ENCODE measurements at regions not wholly inside any gene's neighbourhood (a gene's known extent, or its start where the extent isn't known, plus 50 kb on each side); places are given as distances from the start of the nearest gene placed in this dataset.

DNA sequence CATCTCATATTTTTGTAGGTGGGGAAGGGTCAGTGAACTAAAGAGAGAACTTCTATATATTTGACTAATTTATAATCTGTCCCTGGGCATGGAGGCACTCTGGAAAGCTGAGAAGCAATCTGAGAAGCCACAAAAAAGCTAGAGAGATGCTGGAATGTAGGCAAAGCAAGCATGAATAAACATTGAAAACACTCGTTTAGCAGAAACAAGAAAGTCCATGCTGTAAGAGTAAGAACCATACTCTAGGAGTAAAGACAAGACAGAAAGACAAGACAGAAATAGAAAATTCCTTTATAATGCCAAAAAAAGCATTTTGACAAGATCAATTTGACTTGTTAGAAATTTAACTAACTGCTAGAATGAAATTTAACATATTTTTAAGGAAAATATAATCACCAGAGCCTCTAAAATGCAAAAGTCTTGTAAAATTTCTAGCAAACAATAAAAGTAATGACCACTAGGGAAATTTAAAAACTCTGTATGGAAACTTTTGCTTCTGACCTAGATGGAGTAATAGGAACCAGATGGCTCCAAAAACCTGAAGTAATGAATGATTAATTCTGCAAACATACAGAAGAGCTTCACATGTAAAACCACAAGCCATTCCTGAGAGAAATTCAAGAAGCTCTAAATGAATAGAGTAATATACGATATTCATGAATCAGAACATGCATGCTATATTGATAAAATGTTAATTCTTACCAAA, 625.7 kb upstream of the PTCHD4 start:
- DNase-seq (ENCODE audit: low spot score in 2 of 2), result no peak
- intact Hi-C loops (cut with DNase I; ENCODE audit: low total_unique reads), result no loop called here
- no peaks in the 10 kb centered on the region for H3K9me3 ChIP-seq
- no peak overlapping the region for H3K27ac ChIP-seq
- H3K4me3 ChIP-seq, result no peak overlapping the region
- H3K36me3 ChIP-seq, result no peaks in the 10 kb centered on the region
- H3K27me3 ChIP-seq, result no peaks in the 10 kb centered on the region
- TF ChIP-seq POLR2AphosphoS5 (IDR thresholded peaks at IDR 0.05), result no peak
- TF ChIP-seq, protein P1, sequence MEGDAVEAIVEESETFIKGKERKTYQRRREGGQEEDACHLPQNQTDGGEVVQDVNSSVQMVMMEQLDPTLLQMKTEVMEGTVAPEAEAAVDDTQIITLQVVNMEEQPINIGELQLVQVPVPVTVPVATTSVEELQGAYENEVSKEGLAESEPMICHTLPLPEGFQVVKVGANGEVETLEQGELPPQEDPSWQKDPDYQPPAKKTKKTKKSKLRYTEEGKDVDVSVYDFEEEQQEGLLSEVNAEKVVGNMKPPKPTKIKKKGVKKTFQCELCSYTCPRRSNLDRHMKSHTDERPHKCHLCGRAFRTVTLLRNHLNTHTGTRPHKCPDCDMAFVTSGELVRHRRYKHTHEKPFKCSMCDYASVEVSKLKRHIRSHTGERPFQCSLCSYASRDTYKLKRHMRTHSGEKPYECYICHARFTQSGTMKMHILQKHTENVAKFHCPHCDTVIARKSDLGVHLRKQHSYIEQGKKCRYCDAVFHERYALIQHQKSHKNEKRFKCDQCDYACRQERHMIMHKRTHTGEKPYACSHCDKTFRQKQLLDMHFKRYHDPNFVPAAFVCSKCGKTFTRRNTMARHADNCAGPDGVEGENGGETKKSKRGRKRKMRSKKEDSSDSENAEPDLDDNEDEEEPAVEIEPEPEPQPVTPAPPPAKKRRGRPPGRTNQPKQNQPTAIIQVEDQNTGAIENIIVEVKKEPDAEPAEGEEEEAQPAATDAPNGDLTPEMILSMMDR (IDR thresholded peaks at IDR 0.05), result no peak
- TF ChIP-seq POLR2A (IDR thresholded peaks at IDR 0.05), result no peak
- H3K4me1 ChIP-seq, result no peaks in the 10 kb centered on the region

DNA sequence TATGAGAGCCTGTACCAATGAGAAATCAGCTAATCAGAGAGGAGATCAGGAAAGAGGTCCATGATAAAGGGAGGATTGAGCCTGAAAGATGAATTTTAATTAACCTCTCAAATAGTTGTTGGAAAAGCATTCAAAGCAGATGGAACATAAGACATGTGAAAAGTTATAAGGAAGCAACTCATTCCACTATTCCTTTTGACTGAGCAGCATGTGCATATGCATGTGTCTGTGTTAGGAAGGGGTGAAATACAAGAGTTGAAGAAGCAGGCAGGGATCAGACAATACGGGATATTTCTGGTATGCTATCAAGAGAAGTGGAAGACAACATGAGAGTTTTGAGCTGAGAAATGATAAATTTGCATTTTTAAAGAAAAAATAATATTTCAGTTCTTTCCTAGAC, 624.8 kb upstream of the PTCHD4 start:
- intact Hi-C loops (cut with DNase I; ENCODE audit: low total_unique reads), result no loop called here
- no peaks in the 10 kb centered on the region for H3K27me3 ChIP-seq
- H3K9me3 ChIP-seq, result no peaks in the 10 kb centered on the region
- H3K36me3 ChIP-seq, result no peaks in the 10 kb centered on the region
- no peak for TF ChIP-seq POLR2A (IDR thresholded peaks at IDR 0.05)
- no peak for TF ChIP-seq POLR2AphosphoS5 (IDR thresholded peaks at IDR 0.05)
- TF ChIP-seq, protein P1 (IDR thresholded peaks at IDR 0.05), result no peak
- H3K27ac ChIP-seq, result no peak overlapping the region
- H3K4me3 ChIP-seq, result no peak overlapping the region
- H3K4me1 ChIP-seq, result no peaks in the 10 kb centered on the region
- DNase-seq (ENCODE audit: low spot score in 2 of 2), result no peak

DNA sequence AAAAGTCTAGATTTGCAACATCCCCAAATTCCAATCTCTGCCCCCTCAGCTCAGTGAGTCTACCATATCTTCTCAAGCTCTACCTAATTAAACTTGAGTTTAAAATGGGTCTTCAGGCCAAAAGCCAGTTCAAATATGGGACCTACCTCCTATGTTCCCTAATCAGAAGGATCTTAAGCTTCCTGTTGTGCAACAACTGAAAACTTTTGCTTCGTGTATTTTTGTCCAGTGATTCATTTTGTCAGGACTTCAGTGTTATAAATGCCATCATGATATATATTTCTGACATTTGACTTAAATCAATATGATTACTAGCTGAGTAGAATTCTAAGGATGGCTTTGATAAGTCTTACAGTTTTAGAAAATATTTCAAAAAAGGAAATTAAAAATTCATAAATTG, 622.6 kb upstream of the PTCHD4 start:
- TF ChIP-seq POLR2A (IDR thresholded peaks at IDR 0.05), result no peak
- TF ChIP-seq, protein P1 (IDR thresholded peaks at IDR 0.05), result no peak
- no peak for TF ChIP-seq POLR2AphosphoS5 (IDR thresholded peaks at IDR 0.05)
- intact Hi-C loops (cut with DNase I; ENCODE audit: low total_unique reads), result no loop called here
- Histone ChIP-seq H3K27ac (no peak overlapping the region), H3K36me3 (no peaks in the 10 kb centered on the region), H3K9me3 (no peaks in the 10 kb centered on the region), H3K4me1 (no peaks in the 10 kb centered on the region), H3K4me3 (no peak overlapping the region), H3K27me3 (no peaks in the 10 kb centered on the region)
- no peak for DNase-seq (ENCODE audit: low spot score in 2 of 2)

DNA sequence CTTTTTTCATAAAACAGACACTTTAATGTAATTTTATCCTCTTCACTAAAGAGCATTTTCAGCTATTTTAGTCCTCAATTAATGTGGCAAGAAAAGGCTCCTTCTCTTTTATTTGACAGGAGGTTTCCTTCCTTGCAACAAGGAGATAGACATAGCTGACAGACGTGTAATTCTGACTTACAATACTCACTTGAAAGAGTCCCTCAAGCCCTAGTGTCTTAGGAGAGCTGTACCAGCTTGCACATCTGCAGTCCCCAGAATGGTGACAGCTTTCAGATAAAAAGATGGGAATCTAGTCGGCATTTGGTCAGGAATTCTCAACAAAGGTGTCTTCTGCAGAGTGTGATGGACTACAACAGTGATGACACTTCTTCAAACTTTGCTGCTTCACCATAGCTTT, 603.7 kb upstream of the PTCHD4 start:
- peaks cover 0 to 5% of the 10 kb centered on the region in 2 donors for H3K9me3 ChIP-seq
- H3K4me3 ChIP-seq, result no peak overlapping the region
- no peaks in the 10 kb centered on the region for H3K27me3 ChIP-seq
- no peak overlapping the region for H3K27ac ChIP-seq
- DNase-seq (ENCODE audit: low spot score in 2 of 2), result no peak
- no peak for TF ChIP-seq POLR2A (IDR thresholded peaks at IDR 0.05)
- no peak for TF ChIP-seq POLR2AphosphoS5 (IDR thresholded peaks at IDR 0.05)
- TF ChIP-seq, protein P1 (IDR thresholded peaks at IDR 0.05), result no peak
- no peaks in the 10 kb centered on the region for H3K36me3 ChIP-seq
- intact Hi-C loops (cut with DNase I; ENCODE audit: low total_unique reads), result no loop called here
- no peaks in the 10 kb centered on the region for H3K4me1 ChIP-seq

DNA sequence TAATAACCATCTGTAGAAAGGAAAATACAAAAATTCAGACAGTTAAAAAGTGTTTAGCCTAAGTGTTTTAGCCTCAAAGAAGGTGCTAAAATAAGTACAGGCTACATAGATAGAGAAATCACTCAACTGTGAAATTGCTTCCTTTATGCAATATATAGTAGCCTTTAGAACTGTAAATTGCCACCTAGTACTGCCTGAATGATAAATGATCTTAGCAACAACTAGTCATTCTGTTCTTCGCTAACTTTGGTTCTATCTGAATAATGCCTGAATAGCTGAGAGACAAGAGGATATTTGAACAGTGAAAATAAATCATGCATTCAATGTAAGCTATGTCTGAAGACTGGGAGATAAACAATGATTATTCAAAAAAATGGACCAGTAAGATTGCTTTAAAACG, 603.3 kb upstream of the PTCHD4 start:
- TF ChIP-seq POLR2A (IDR thresholded peaks at IDR 0.05), result no peak
- TF ChIP-seq POLR2AphosphoS5 (IDR thresholded peaks at IDR 0.05), result no peak
- TF ChIP-seq, protein P1 (IDR thresholded peaks at IDR 0.05), result no peak
- H3K36me3 ChIP-seq, result no peaks in the 10 kb centered on the region
- no peaks in the 10 kb centered on the region for H3K4me1 ChIP-seq
- intact Hi-C loops (cut with DNase I; ENCODE audit: low total_unique reads), result no loop called here
- peaks cover 0 to under 1% of the 10 kb centered on the region in 2 donors for H3K9me3 ChIP-seq
- H3K4me3 ChIP-seq, result no peak overlapping the region
- no peaks in the 10 kb centered on the region for H3K27me3 ChIP-seq
- no peak overlapping the region for H3K27ac ChIP-seq
- no peak for DNase-seq (ENCODE audit: low spot score in 2 of 2)
